Common myeloid progenitor, CD34-positive (primary cell): ENCODE measurements at regions not wholly inside any gene's neighbourhood (a gene's known extent, or its start where the extent isn't known, plus 50 kb on each side); places are given as distances from the start of the nearest gene placed in this dataset.

Experiments used
- CTCF ChIA-PET: fragments of 350-600 bp; sonication (Branson Sonifier 250); formaldehyde crosslinking; loops from one replicate; lab custom pipeline; 2021; ENCODE audit warnings: antibody characterized with exemption; lab: Charles Lee
- POLR2A ChIA-PET: fragments of 350-600 bp; sonication (Branson Sonifier 250); formaldehyde crosslinking; loops from one replicate; lab custom pipeline; 2021; ENCODE audit warnings: antibody characterized with exemption; lab: Charles Lee
- DNase-seq, 3 donors: peaks; one replicate each; pipeline versions ENCODE4 v3.0.0 to v3.0.0-alpha.2; 2013
- H3K27ac ChIP-seq, 2 experiments: 1 replicate in 1 of 2; 2 replicates in 1 of 2; pipeline ENCODE4 v1.7.0; 2013; ENCODE audit warnings: inconsistent platforms in 2 of 2, low read length in 2 of 2, mild to moderate bottlenecking in 2 of 2, low read depth in 1 of 2, moderate library complexity in 1 of 2; ENCODE audit not compliant: severe bottlenecking in 2 of 2, insufficient read depth in 1 of 2, poor library complexity in 1 of 2
- H3K27me3 ChIP-seq, 5 experiments: replicated peaks in 2 of 5; 1 replicate in 3 of 5; 2 replicates in 2 of 5; pipeline versions ENCODE4 v1.6.1 to v1.7.0; 2013; ENCODE audit warnings: low read length in 4 of 5, mild to moderate bottlenecking in 2 of 5, moderate library complexity in 2 of 5, inconsistent platforms in 1 of 5; ENCODE audit not compliant: insufficient read depth in 5 of 5, control insufficient read depth in 4 of 5
- H3K36me3 ChIP-seq, 4 experiments: 1 replicate in 2 of 4; 2 replicates in 2 of 4; pipeline versions ENCODE4 v1.6.1 to v1.7.0; 2013; ENCODE audit warnings: low read length in 3 of 4, control low read depth in 1 of 4, mild to moderate bottlenecking in 1 of 4; ENCODE audit not compliant: control insufficient read depth in 4 of 4, insufficient read depth in 4 of 4
- H3K4me1 ChIP-seq, 4 experiments: 1 replicate in 3 of 4; 2 replicates in 1 of 4; pipeline versions ENCODE4 v1.6.1 to v1.7.1; 2013; ENCODE audit warnings: low read length in 3 of 4, mild to moderate bottlenecking in 3 of 4, control low read depth in 1 of 4, inconsistent platforms in 1 of 4, moderate library complexity in 1 of 4; ENCODE audit not compliant: control insufficient read depth in 4 of 4, insufficient read depth in 4 of 4; ENCODE audit errors: control extremely low read depth in 1 of 4
- H3K4me3 ChIP-seq, 7 experiments: 1 replicate in 4 of 7; 2 replicates in 3 of 7; pipeline versions ENCODE4 v1.5.1 to v1.7.0; 2013; ENCODE audit warnings: mild to moderate bottlenecking in 7 of 7, low read length in 6 of 7, moderate library complexity in 6 of 7, inconsistent platforms in 2 of 7, low read depth in 2 of 7, control low read depth in 1 of 7; ENCODE audit not compliant: insufficient read depth in 4 of 7, control insufficient read depth in 1 of 7; ENCODE audit errors: extremely low read depth in 1 of 7
- H3K9me3 ChIP-seq, 5 experiments: 1 replicate in 4 of 5; 2 replicates in 1 of 5; pipeline versions ENCODE4 v1.6.1 to v1.7.1; 2013; ENCODE audit warnings: low read length in 4 of 5, mild to moderate bottlenecking in 2 of 5, inconsistent platforms in 1 of 5, low read depth in 1 of 5, moderate library complexity in 1 of 5; ENCODE audit not compliant: control insufficient read depth in 4 of 5, insufficient read depth in 2 of 5; ENCODE audit errors: control extremely low read depth in 1 of 5
- WGBS: methylation state at CpG from one replicate; pipeline ENCODE4 v1.1.5; 2013; ENCODE audit not compliant: insufficient coverage; 5-methylcytosine and 5-hydroxymethylcytosine counted together

DNA sequence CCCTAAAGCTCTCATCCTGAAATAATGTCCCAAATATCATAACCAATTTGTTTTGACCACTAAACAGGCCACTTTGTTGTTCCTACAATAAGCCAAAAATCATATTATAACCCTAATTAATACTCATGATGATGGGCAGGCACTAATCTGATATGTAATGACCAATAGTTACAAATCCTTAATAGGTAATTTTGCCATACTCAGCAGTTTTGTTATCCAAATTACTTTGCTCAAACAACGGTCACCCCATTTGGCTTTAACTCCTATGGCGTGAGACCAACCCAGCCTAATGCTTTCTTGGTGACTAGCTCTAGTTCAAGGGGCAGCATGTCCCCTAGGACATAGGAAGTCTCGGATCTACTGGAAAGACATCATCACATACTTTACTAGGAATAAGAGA lies 123.2 kb upstream of the ID4 start:
- ChIA-PET POLR2A (no interaction called here), CTCF (no interaction called here)
- Histone ChIP-seq H3K27ac (no peak overlapping the region), H3K4me1 (no peaks in the 10 kb centered on the region), H3K9me3 (no peaks in the 10 kb centered on the region), H3K27me3 (peaks cover 0 to 7% (median 0%) of the 10 kb centered on the region in 5 experiments), H3K36me3 (no peaks in the 10 kb centered on the region), H3K4me3 (no peak overlapping the region)
- WGBS: no CpG with 5 or more reads among the region's 3 CpGs
- no peak for DNase-seq

GRCh38 chr6:19714434-19715166 lies 122.6 kb upstream of the ID4 start:
- H3K4me3 ChIP-seq: no peak overlapping the region
- H3K4me1 ChIP-seq: no peaks in the 10 kb centered on the region
- no CpG with 5 or more reads among the region's 5 CpGs for WGBS
- no peaks in the 10 kb centered on the region for H3K9me3 ChIP-seq
- ChIA-PET CTCF (no interaction called here), POLR2A (no interaction called here)
- no peak overlapping the region for H3K27ac ChIP-seq
- H3K27me3 ChIP-seq: peaks cover 0 to 11% (median 2%) of the 10 kb centered on the region in 5 experiments
- H3K36me3 ChIP-seq: no peaks in the 10 kb centered on the region
- no peak for DNase-seq

- Histone ChIP-seq H3K27me3 (peaks cover 0 to 17% (median 6%) of the 10 kb centered on the region in 5 experiments), H3K36me3 (no peaks in the 10 kb centered on the region), H3K27ac (no peak overlapping the region), H3K9me3 (no peaks in the 10 kb centered on the region), H3K4me1 (no peaks in the 10 kb centered on the region), H3K4me3 (no peak overlapping the region)
- DNase-seq: no peak
- POLR2A ChIA-PET: no interaction called here
- CTCF ChIA-PET: no interaction called here
Observed at GRCh38 chr6:19715167-19715551, 122.0 kb upstream of the ID4 start.

GRCh38 chr6:19719691-19720128 lies 117.5 kb upstream of the ID4 start:
- POLR2A ChIA-PET: no interaction called here

GRCh38 chr6:19721766-19722377 lies 115.3 kb upstream of the ID4 start:
- 94% methylated on average over 8 of the region's 11 CpGs for WGBS
- POLR2A ChIA-PET: no interaction called here
- CTCF ChIA-PET: no interaction called here

More at GRCh38 chr6:19719691-19720128, 117.5 kb upstream of the ID4 start:
- Histone ChIP-seq H3K27me3 (peaks cover 2 to 26% (median 6%) of the 10 kb centered on the region in 5 experiments), H3K36me3 (no peaks in the 10 kb centered on the region), H3K27ac (no peak overlapping the region), H3K4me3 (no peak overlapping the region), H3K9me3 (no peaks in the 10 kb centered on the region), H3K4me1 (no peaks in the 10 kb centered on the region)
- DNase-seq: no peak
- 48% methylated on average over 6 of the region's 11 CpGs for WGBS
- CTCF ChIA-PET: no interaction called here

GRCh38 chr6:19722999-19723398 lies 114.2 kb upstream of the ID4 start:
- 100% methylated on average over 4 of the region's 6 CpGs for WGBS
- Histone ChIP-seq H3K9me3 (no peaks in the 10 kb centered on the region), H3K36me3 (no peaks in the 10 kb centered on the region), H3K4me1 (no peaks in the 10 kb centered on the region), H3K27ac (no peak overlapping the region), H3K4me3 (no peak overlapping the region), H3K27me3 (peaks cover 2 to 22% (median 6%) of the 10 kb centered on the region in 5 experiments)
- DNase-seq: no peak
- CTCF ChIA-PET: no interaction called here
- POLR2A ChIA-PET: no interaction called here

More at GRCh38 chr6:19721766-19722377, 115.3 kb upstream of the ID4 start:
- Histone ChIP-seq H3K4me3 (no peak overlapping the region), H3K9me3 (no peaks in the 10 kb centered on the region), H3K4me1 (no peaks in the 10 kb centered on the region), H3K27ac (no peak overlapping the region), H3K36me3 (no peaks in the 10 kb centered on the region), H3K27me3 (peaks cover 2 to 22% (median 6%) of the 10 kb centered on the region in 5 experiments)
- no peak for DNase-seq

GRCh38 chr6:19723545-19723944 lies 113.6 kb upstream of the ID4 start:
- H3K4me3 ChIP-seq: no peak overlapping the region
- no peaks in the 10 kb centered on the region for H3K36me3 ChIP-seq
- no peaks in the 10 kb centered on the region for H3K9me3 ChIP-seq
- CTCF ChIA-PET: no interaction called here
- H3K4me1 ChIP-seq: no peaks in the 10 kb centered on the region
- POLR2A ChIA-PET: no interaction called here
- H3K27me3 ChIP-seq: peaks cover 2 to 22% (median 6%) of the 10 kb centered on the region in 5 experiments
- no peak for DNase-seq
- no peak overlapping the region for H3K27ac ChIP-seq
